ENCODE measurements at regions not wholly inside any gene's neighbourhood (a gene's known extent, or its start where the extent isn't known, plus 50 kb on each side); places are given as distances from the start of the nearest gene placed in this dataset.

- in situ Hi-C loops (cut with MboI; ENCODE audit: low pct_ligation_motif_present in 1 of 4, low pct_unique_long_range_greater_than_20kb in 1 of 4, low sequenced_read_pairs in 3 of 4): no loop called here
- 83 to 93% methylated on average over 1 of the region's 1 CpG for WGBS, 2 donors (ENCODE audit: low coverage in 1 of 2)
- intact Hi-C loops (cut with DNase I; ENCODE audit: low total_unique reads): no loop called here
- no peaks in the 10 kb centered on the region for H3K27me3 ChIP-seq
- H3K27ac ChIP-seq: no peak overlapping the region
- H3K4me3 ChIP-seq: no peak overlapping the region
- no peaks in the 10 kb centered on the region for H3K4me1 ChIP-seq
- no peak for DNase-seq
- H3K9me3 ChIP-seq: no peaks in the 10 kb centered on the region
- no peaks in the 10 kb centered on the region for H3K36me3 ChIP-seq
- no peak for TF ChIP-seq EP300 (IDR thresholded peaks at IDR 0.05; ENCODE audit: low read depth)
- no peak for TF ChIP-seq CTCF (IDR thresholded peaks at IDR 0.05)
- no peak for TF ChIP-seq POLR2A (IDR thresholded peaks at IDR 0.05)
- TF ChIP-seq POLR2AphosphoS5 (IDR thresholded peaks at IDR 0.05): no peak
Measured at GRCh38 chr18:25455159-25455558, 103.2 kb upstream of the ZNF521 start.

- in situ Hi-C loops (cut with MboI; ENCODE audit: low pct_ligation_motif_present in 1 of 4, low pct_unique_long_range_greater_than_20kb in 1 of 4, low sequenced_read_pairs in 3 of 4): no loop called here
- H3K4me3 ChIP-seq: no peak overlapping the region
- no peak for TF ChIP-seq CTCF (IDR thresholded peaks at IDR 0.05)
- TF ChIP-seq EP300 (IDR thresholded peaks at IDR 0.05; ENCODE audit: low read depth): no peak
- TF ChIP-seq POLR2A (IDR thresholded peaks at IDR 0.05): no peak
- no peak for TF ChIP-seq POLR2AphosphoS5 (IDR thresholded peaks at IDR 0.05)
- WGBS, 2 donors (ENCODE audit: low coverage in 1 of 2): 64 to 75% methylated on average over 3 of the region's 3 CpGs
- DNase-seq: no peak
- intact Hi-C loops (cut with DNase I; ENCODE audit: low total_unique reads): no loop called here
- H3K27me3 ChIP-seq: no peaks in the 10 kb centered on the region
- no peaks in the 10 kb centered on the region for H3K36me3 ChIP-seq
- H3K9me3 ChIP-seq: no peaks in the 10 kb centered on the region
- no peak overlapping the region for H3K27ac ChIP-seq
- H3K4me1 ChIP-seq: no peaks in the 10 kb centered on the region
Measured at GRCh38 chr18:25454730-25455129, 102.8 kb upstream of the ZNF521 start.

- H3K27me3 ChIP-seq: no peaks in the 10 kb centered on the region
- in situ Hi-C loops (cut with MboI; ENCODE audit: low pct_ligation_motif_present in 1 of 4, low pct_unique_long_range_greater_than_20kb in 1 of 4, low sequenced_read_pairs in 3 of 4): no loop called here
- H3K36me3 ChIP-seq: no peaks in the 10 kb centered on the region
- H3K27ac ChIP-seq: no peak overlapping the region
- no peaks in the 10 kb centered on the region for H3K9me3 ChIP-seq
- intact Hi-C loops (cut with DNase I; ENCODE audit: low total_unique reads): no loop called here
- no peaks in the 10 kb centered on the region for H3K4me1 ChIP-seq
- H3K4me3 ChIP-seq: no peak overlapping the region
- no peak for DNase-seq
- TF ChIP-seq POLR2AphosphoS5 (IDR thresholded peaks at IDR 0.05) (no peak), CTCF (IDR thresholded peaks at IDR 0.05) (no peak), POLR2A (IDR thresholded peaks at IDR 0.05) (no peak)
- WGBS, 2 donors (ENCODE audit: low coverage in 1 of 2): 64 to 86% methylated on average over 3 to 4 of the region's 4 CpGs
Measured at GRCh38 chr18:25454270-25454659, 102.3 kb upstream of the ZNF521 start.

DNA sequence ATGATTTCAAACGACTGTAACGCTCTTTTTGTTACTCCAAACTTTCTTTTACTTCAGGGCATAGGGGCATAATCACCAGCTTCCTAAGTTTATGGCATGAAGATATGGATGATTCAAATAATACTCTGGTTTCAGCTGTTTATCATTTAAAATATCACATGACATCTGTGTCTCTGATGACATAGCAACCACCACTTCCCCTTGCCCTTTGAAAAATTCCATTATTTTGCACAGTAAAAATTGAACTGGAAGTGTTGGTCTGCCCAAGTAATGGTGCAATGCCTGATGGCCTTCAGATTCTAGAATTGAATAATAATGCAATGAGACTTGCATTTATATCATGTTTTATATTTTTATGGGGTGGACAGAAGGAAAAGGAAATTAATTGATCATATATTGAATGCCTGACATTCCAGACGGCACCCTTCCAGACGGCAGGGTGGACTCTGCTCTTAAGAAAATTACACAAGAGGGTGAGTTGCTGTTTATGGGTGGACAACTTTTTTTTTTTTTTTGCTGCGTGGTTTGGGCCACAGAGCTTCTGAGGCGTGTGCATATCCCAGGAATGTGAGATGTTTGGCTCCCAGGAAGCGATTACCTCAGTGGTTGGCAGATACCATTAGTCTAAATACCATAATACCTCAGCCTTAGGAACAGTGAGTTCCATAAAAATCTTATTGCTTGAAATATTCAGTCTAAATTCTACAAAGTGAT lies 101.7 kb upstream of the ZNF521 start:
- DNase-seq: no peak
- in situ Hi-C loops (cut with MboI; ENCODE audit: low pct_ligation_motif_present in 1 of 4, low pct_unique_long_range_greater_than_20kb in 1 of 4, low sequenced_read_pairs in 3 of 4) (no loop called here), intact Hi-C loops (cut with DNase I; ENCODE audit: low total_unique reads) (no loop called here)
- no peaks in the 10 kb centered on the region for H3K9me3 ChIP-seq
- 63% methylated on average over 4 to 7 of the region's 7 CpGs for WGBS, 2 donors (ENCODE audit: low coverage in 1 of 2)
- no peak for TF ChIP-seq EP300 (IDR thresholded peaks at IDR 0.05; ENCODE audit: low read depth)
- TF ChIP-seq POLR2A (IDR thresholded peaks at IDR 0.05): no peak
- TF ChIP-seq POLR2AphosphoS5 (IDR thresholded peaks at IDR 0.05): no peak
- TF ChIP-seq CTCF (IDR thresholded peaks at IDR 0.05): no peak
- H3K4me1 ChIP-seq: no peaks in the 10 kb centered on the region
- H3K4me3 ChIP-seq: no peak overlapping the region
- no peak overlapping the region for H3K27ac ChIP-seq
- H3K36me3 ChIP-seq: no peaks in the 10 kb centered on the region
- H3K27me3 ChIP-seq: no peaks in the 10 kb centered on the region

All from transverse colon (tissue), 4 donors.